Neural crest cell (in vitro differentiated cells): ENCODE measurements at regions not wholly inside any gene's neighbourhood (a gene's known extent, or its start where the extent isn't known, plus 50 kb on each side); places are given as distances from the start of the nearest gene placed in this dataset.

Experiments
- DNase-seq: peaks from one replicate; pipeline ENCODE4 v3.0.0; 2021; ENCODE audit warnings: low read depth, mixed read lengths, low spot score
- H3K27ac Mint-ChIP-seq: one replicate; pipeline ENCODE4 v1.8.0; 2021; ENCODE audit warnings: mild to moderate bottlenecking, mixed read lengths; ENCODE audit not compliant: unreplicated experiment
- H3K27me3 Mint-ChIP-seq: 2 replicates; pipeline ENCODE4 v1.8.0; 2021; ENCODE audit warnings: low read depth, mild to moderate bottlenecking, mixed read lengths
- H3K36me3 Mint-ChIP-seq: 2 replicates; pipeline ENCODE4 v1.8.0; 2021; ENCODE audit warnings: low read depth, mild to moderate bottlenecking, mixed read lengths
- H3K4me1 Mint-ChIP-seq: 2 replicates; pipeline ENCODE4 v1.8.0; 2021; ENCODE audit warnings: mixed read lengths
- H3K4me3 Mint-ChIP-seq: one replicate; pipeline ENCODE4 v1.8.0; 2021; ENCODE audit warnings: mild to moderate bottlenecking, mixed read lengths
- H3K9me3 Mint-ChIP-seq: 2 replicates; pipeline ENCODE4 v1.8.0; 2021; ENCODE audit warnings: mixed read lengths
- TF ChIP-seq, protein P1 (sequence below): fragments of 200-600 bp; sonication (generic); conservative IDR thresholded peaks from 2 replicates; pipeline ENCODE4 v1.5.0; 2021; ENCODE audit warnings: antibody characterized with exemption, mild to moderate bottlenecking

DNA sequence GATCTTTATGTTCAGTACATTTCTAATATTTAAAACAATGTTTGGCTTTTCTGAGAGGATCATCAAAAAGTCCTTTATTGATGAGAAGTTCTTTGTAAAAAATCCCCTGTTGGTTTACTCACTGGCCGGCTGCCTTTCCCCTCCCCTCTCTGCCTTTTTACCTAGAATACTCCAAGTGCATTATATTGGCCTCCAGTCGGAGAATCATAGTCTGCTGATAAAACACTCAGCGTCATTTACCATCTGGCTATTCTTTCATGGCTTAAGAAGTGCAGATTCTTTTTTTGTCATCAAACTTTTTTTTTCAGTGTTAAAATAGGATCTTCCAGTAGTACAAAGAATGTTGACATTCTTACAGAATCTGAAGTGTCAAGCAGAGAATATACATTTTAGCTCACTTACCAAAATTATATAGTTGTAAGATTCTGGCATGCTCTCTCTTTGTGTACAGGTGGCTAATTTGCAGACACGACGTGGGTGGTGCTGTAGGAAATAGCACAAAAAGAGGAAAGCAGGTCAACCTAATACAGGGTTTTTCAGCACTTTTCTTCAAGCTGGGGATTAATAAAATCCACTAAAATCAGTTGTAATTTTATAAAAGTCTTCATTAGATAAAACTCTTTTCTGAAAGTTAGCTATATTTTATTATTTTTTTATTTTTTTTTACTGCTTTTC, 731.8 kb downstream of the KCTD8 start:
- Mint-ChIP-seq H3K9me3 (no peaks in the 10 kb centered on the region), H3K4me3 (no peak overlapping the region)
- TF ChIP-seq, protein P1, sequence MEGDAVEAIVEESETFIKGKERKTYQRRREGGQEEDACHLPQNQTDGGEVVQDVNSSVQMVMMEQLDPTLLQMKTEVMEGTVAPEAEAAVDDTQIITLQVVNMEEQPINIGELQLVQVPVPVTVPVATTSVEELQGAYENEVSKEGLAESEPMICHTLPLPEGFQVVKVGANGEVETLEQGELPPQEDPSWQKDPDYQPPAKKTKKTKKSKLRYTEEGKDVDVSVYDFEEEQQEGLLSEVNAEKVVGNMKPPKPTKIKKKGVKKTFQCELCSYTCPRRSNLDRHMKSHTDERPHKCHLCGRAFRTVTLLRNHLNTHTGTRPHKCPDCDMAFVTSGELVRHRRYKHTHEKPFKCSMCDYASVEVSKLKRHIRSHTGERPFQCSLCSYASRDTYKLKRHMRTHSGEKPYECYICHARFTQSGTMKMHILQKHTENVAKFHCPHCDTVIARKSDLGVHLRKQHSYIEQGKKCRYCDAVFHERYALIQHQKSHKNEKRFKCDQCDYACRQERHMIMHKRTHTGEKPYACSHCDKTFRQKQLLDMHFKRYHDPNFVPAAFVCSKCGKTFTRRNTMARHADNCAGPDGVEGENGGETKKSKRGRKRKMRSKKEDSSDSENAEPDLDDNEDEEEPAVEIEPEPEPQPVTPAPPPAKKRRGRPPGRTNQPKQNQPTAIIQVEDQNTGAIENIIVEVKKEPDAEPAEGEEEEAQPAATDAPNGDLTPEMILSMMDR = no peak

DNA sequence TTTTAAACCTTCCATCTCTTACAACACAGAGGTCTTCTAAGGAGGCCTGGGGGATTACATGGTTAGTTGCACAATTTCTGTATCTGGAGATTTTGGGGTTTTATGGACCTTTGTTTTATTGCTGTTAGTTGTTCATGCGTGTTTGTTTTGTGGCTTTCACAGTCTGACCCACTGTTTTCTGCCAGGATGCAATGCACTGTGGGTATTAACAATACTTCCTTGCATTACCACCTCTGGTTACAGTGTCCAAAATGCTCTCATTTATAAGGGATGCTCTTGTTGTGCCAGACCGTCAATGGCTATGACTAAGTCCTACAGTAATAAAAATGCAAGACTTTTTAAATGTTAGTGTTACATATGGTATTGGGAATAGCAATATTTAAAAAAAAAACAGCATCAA, 730.2 kb downstream of the KCTD8 start:
- no peak overlapping the region for H3K27ac Mint-ChIP-seq
- TF ChIP-seq, protein P1 = no peak
- no peak for DNase-seq
- H3K36me3 Mint-ChIP-seq = no peaks in the 10 kb centered on the region
- H3K4me3 Mint-ChIP-seq = no peak overlapping the region
- H3K9me3 Mint-ChIP-seq = peaks cover 2% of the 10 kb centered on the region
- H3K27me3 Mint-ChIP-seq = no peaks in the 10 kb centered on the region
- H3K4me1 Mint-ChIP-seq = no peaks in the 10 kb centered on the region

More for the DNA sequence above, 731.8 kb downstream of the KCTD8 start:
- no peak for DNase-seq
- Mint-ChIP-seq H3K4me1 (no peaks in the 10 kb centered on the region), H3K36me3 (no peaks in the 10 kb centered on the region), H3K27me3 (no peaks in the 10 kb centered on the region), H3K27ac (no peak overlapping the region)

DNA sequence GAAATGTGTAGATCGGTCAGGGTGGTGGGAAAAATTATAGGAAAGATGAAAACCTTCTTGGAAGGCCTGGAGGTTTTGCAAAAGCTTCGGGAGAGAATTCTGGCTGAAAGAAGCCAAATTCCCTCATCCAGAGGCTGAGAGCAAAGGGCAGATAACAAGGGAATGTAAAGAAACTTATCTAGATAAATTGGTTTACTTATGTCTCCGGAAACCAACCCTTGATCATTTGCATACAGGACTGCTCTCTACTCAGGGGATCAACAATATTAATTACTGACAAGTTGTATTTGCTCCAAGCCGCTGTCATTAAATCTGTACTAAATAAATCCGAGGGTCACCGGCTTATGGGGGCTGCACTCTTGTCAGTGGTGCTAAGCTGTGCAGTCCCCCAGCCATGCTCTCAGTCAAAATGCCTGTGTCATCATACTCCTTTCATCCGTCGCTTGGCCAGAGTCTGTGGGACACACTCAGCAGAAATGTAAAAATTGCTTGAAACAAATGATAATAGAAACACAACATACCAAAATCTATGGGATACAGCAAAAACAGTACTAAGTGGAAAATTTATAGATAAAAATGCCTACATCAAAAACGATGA, 715.7 kb downstream of the KCTD8 start:
- no peaks in the 10 kb centered on the region for H3K36me3 Mint-ChIP-seq
- no peaks in the 10 kb centered on the region for H3K27me3 Mint-ChIP-seq
- H3K9me3 Mint-ChIP-seq = peaks cover 4% of the 10 kb centered on the region
- DNase-seq = no peak
- no peak overlapping the region for H3K27ac Mint-ChIP-seq
- no peak overlapping the region for H3K4me3 Mint-ChIP-seq
- TF ChIP-seq, protein P1 = no peak
- H3K4me1 Mint-ChIP-seq = no peaks in the 10 kb centered on the region

DNA sequence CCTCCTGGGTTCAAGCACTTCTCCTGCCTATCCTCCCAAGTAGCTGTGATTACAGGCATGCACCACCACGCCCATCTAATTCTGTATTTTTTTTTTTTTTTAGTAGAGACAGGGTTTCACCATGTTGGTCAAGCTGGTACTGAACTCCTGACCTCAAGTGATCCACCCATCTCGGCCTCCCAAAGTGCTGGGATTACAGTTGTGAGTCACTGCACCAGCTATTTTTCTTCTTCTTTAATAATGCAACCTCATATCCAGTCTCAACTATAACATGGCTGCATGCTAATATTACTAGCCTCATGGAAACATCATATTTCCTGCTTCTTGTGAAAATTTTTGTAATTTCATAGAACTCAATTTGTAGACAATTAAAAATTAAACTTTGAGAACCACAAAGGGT, 706.5 kb downstream of the KCTD8 start:
- Mint-ChIP-seq H3K4me1 (no peaks in the 10 kb centered on the region), H3K36me3 (no peaks in the 10 kb centered on the region), H3K27ac (no peak overlapping the region), H3K4me3 (no peak overlapping the region), H3K27me3 (no peaks in the 10 kb centered on the region), H3K9me3 (no peaks in the 10 kb centered on the region)
- no peak for DNase-seq
- TF ChIP-seq, protein P1 = no peak

DNA sequence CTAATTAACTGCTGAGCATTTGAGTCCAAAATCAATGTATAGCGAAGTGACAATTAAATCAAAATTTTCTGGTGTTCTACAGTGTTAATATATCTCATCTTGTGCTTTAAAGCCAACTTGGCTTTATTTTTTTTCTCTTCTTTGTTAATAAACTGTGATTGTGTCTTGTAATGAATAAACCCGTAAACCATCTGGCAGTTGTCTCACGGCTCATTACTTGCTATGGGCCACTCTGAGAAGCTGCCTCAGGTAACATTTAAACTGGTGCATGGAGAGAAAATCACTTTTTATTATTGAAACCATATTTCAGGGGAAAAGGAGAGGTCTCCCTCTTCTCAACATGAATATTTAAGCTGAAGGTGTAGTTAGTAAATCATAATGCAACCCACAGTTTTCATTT, 694.0 kb downstream of the KCTD8 start:
- no peaks in the 10 kb centered on the region for H3K36me3 Mint-ChIP-seq
- H3K4me1 Mint-ChIP-seq = no peaks in the 10 kb centered on the region
- TF ChIP-seq, protein P1 = no peak
- no peak overlapping the region for H3K27ac Mint-ChIP-seq
- no peaks in the 10 kb centered on the region for H3K9me3 Mint-ChIP-seq
- no peak for DNase-seq
- H3K27me3 Mint-ChIP-seq = no peaks in the 10 kb centered on the region
- H3K4me3 Mint-ChIP-seq = no peak overlapping the region
